Parathyroid adenoma (tissue), 2 donors: ENCODE measurements at regions not wholly inside any gene's neighbourhood (a gene's known extent, or its start where the extent isn't known, plus 50 kb on each side); places are given as distances from the start of the nearest gene placed in this dataset.

Experiments
- H2AFZ ChIP-seq: fragments of 300-600 bp; sonication (generic); one replicate; pipeline ENCODE4 v1.7.0; 2017; ENCODE audit warnings: antibody characterized with exemption, mild to moderate bottlenecking
- H3K27ac ChIP-seq: fragments of 300-600 bp; sonication (generic); one replicate; pipeline ENCODE4 v1.7.0; 2017
- H3K27me3 ChIP-seq: fragments of 300-600 bp; sonication (generic); one replicate; pipeline ENCODE4 v1.7.0; 2017; ENCODE audit warnings: low read length; ENCODE audit not compliant: control insufficient read depth, insufficient read depth
- H3K36me3 ChIP-seq: fragments of 300-600 bp; sonication (generic); one replicate; pipeline ENCODE4 v1.7.0; 2017; ENCODE audit warnings: low read length; ENCODE audit not compliant: control insufficient read depth, insufficient read depth
- H3K4me1 ChIP-seq: fragments of 300-600 bp; sonication (generic); one replicate; pipeline ENCODE4 v1.7.0; 2017; ENCODE audit warnings: control low read depth
- H3K4me2 ChIP-seq: fragments of 300-600 bp; sonication (generic); one replicate; pipeline ENCODE4 v1.7.0; 2017; ENCODE audit warnings: low read length
- H3K4me3 ChIP-seq: fragments of 300-600 bp; sonication (generic); one replicate; pipeline ENCODE4 v1.7.0; 2017; ENCODE audit warnings: low read depth, low read length
- H3K79me2 ChIP-seq: fragments of 300-600 bp; sonication (generic); one replicate; pipeline ENCODE4 v1.7.0; 2017; ENCODE audit warnings: control low read depth
- H3K9ac ChIP-seq: fragments of 300-600 bp; sonication (generic); one replicate; pipeline ENCODE4 v1.7.0; 2017; ENCODE audit warnings: mild to moderate bottlenecking
- H3K9me3 ChIP-seq: fragments of 300-600 bp; sonication (generic); one replicate; pipeline ENCODE4 v1.7.0; 2017; ENCODE audit warnings: low read length; ENCODE audit not compliant: control insufficient read depth
- CTCF ChIP-seq: fragments of 300-600 bp; sonication (generic); IDR thresholded peaks from one replicate; pipeline ENCODE4 v1.7.0; 2017; ENCODE audit warnings: antibody characterized with exemption, mild to moderate bottlenecking
- donor health status: primary hyperparathyroidism.

- Histone ChIP-seq H3K4me1 (no peaks in the 10 kb centered on the region), H3K27me3 (no peaks in the 10 kb centered on the region), H3K36me3 (no peaks in the 10 kb centered on the region), H3K9me3 (no peaks in the 10 kb centered on the region), H3K27ac (no peak overlapping the region), H3K4me3 (no peak overlapping the region), H3K4me2 (no peak overlapping the region), H3K9ac (no peak overlapping the region), H2AFZ (no peak overlapping the region), H3K79me2 (no peaks in the 10 kb centered on the region)
- no peak for TF ChIP-seq CTCF
Observed at GRCh38 chr12:28996688-28997087, 152.4 kb upstream of the FAR2 start.

GRCh38 chr12:28998662-28999120 lies 150.4 kb upstream of the FAR2 start:
- Histone ChIP-seq H3K27ac (no peak overlapping the region), H3K9me3 (no peaks in the 10 kb centered on the region), H3K27me3 (no peaks in the 10 kb centered on the region), H2AFZ (no peak overlapping the region), H3K4me2 (no peak overlapping the region), H3K36me3 (no peaks in the 10 kb centered on the region), H3K4me3 (no peak overlapping the region), H3K4me1 (no peaks in the 10 kb centered on the region), H3K79me2 (no peaks in the 10 kb centered on the region), H3K9ac (no peak overlapping the region)
- TF ChIP-seq CTCF, result no peak

GRCh38 chr12:29004066-29004935 lies 144.8 kb upstream of the FAR2 start:
- Histone ChIP-seq H3K27ac (no peak overlapping the region), H3K27me3 (no peaks in the 10 kb centered on the region), H3K4me3 (no peak overlapping the region), H3K9me3 (no peaks in the 10 kb centered on the region), H3K4me2 (no peak overlapping the region), H3K36me3 (no peaks in the 10 kb centered on the region), H3K79me2 (no peaks in the 10 kb centered on the region), H3K4me1 (no peaks in the 10 kb centered on the region), H3K9ac (no peak overlapping the region), H2AFZ (no peak overlapping the region)
- TF ChIP-seq CTCF, result no peak

- no peaks in the 10 kb centered on the region for H3K9me3 ChIP-seq
- H3K27me3 ChIP-seq, result no peaks in the 10 kb centered on the region
- no peaks in the 10 kb centered on the region for H3K4me1 ChIP-seq
- H3K4me3 ChIP-seq, result no peak overlapping the region
- H3K9ac ChIP-seq, result no peak overlapping the region
- H2AFZ ChIP-seq, result no peak overlapping the region
- H3K36me3 ChIP-seq, result no peaks in the 10 kb centered on the region
- H3K79me2 ChIP-seq, result no peaks in the 10 kb centered on the region
- no peak overlapping the region for H3K27ac ChIP-seq
- TF ChIP-seq CTCF, result no peak
- no peak overlapping the region for H3K4me2 ChIP-seq
Observed at GRCh38 chr12:29004936-29005304, 144.2 kb upstream of the FAR2 start.

GRCh38 chr12:29008786-29009185 lies 140.3 kb upstream of the FAR2 start:
- H3K4me2 ChIP-seq, result no peak overlapping the region
- TF ChIP-seq CTCF, result no peak
- no peak overlapping the region for H3K27ac ChIP-seq
- H3K4me1 ChIP-seq, result no peaks in the 10 kb centered on the region
- H3K9ac ChIP-seq, result no peak overlapping the region
- H3K4me3 ChIP-seq, result no peak overlapping the region
- no peaks in the 10 kb centered on the region for H3K27me3 ChIP-seq
- no peaks in the 10 kb centered on the region for H3K36me3 ChIP-seq
- H3K9me3 ChIP-seq, result no peaks in the 10 kb centered on the region
- H3K79me2 ChIP-seq, result no peaks in the 10 kb centered on the region
- no peak overlapping the region for H2AFZ ChIP-seq
